Activated CD8-positive, alpha-beta T cell treated with anti-CD3 and anti-CD28 coated beads, Interleukin-2, amount 10 ng/mL, durations not matched to agents 7 days and 5 days (primary cell): ENCODE measurements at regions not wholly inside any gene's neighbourhood (a gene's known extent, or its start where the extent isn't known, plus 50 kb on each side); places are given as distances from the start of the nearest gene placed in this dataset.
A peak's percentile ranks its signal among the peaks of the same experiment; 100 is the strongest.

Source experiments
- ATAC-seq: fragments of 150-1000 bp; cut with Tn5 transposase; one replicate; pipeline ENCODE4 v1.10.0; 2021; ENCODE audit warnings: moderate library complexity
- CTCF ChIA-PET: fragments of 350-600 bp; sonication (Branson Sonifier 250); formaldehyde crosslinking; loops from one replicate; lab custom pipeline; 2021; ENCODE audit warnings: antibody characterized with exemption; lab: Charles Lee
- POLR2A ChIA-PET: fragments of 350-600 bp; sonication (Branson Sonifier 250); formaldehyde crosslinking; loops from one replicate; lab custom pipeline; 2021; ENCODE audit warnings: antibody characterized with exemption; lab: Charles Lee
- DNase-seq: peaks from one replicate; pipeline ENCODE4 v3.0.0-alpha.2; 2020
- H3K27ac Mint-ChIP-seq: one replicate; pipeline ENCODE4 v1.8.0; 2021; ENCODE audit warnings: mild to moderate bottlenecking, mixed read lengths
- H3K27me3 Mint-ChIP-seq: one replicate; pipeline ENCODE4 v1.8.0; 2021; ENCODE audit warnings: low read depth, mixed read lengths
- H3K36me3 Mint-ChIP-seq: one replicate; pipeline ENCODE4 v1.8.0; 2021; ENCODE audit warnings: low read depth, mixed read lengths
- H3K4me1 Mint-ChIP-seq: one replicate; pipeline ENCODE4 v1.8.0; 2021; ENCODE audit warnings: low read depth, mixed read lengths
- H3K4me3 Mint-ChIP-seq: one replicate; pipeline ENCODE4 v1.8.0; 2021; ENCODE audit warnings: mild to moderate bottlenecking, mixed read lengths
- H3K9me3 Mint-ChIP-seq: one replicate; pipeline ENCODE4 v1.8.0; 2022; ENCODE audit warnings: mixed read lengths; ENCODE audit not compliant: insufficient read depth

DNA sequence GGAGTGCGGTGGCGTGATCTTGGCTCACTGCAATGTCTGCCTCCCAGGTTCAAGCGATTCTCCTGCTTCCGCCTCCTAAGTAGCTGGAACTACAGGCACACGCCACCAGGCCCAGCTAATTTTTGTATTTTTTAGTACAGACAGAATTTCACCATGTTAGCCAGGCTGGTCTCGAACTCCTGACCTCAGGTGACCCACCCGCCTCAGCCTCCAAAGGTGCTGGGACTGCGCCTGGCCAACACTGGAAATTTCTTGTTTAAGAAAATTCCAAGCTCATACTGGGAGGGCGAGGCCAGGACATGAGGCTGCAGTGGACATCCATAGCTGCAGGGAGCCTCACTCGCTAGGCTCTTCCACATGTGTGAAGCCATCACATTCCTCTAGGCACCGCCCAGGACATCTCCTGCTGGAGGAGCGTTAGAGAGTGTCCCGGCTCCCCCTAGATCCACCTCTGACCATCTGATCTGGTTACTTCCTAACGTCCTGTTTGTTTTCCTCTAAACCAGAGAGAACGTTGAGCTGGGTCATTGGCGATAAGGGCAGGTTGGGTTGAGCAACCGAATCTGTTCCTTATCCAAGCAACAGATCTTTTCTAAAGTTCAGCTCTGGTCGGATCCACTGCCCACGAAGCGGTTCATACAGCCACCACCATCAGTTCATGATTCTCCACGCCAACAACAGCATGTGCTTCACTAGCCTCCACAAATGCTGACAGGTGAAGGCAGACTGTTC, 108.2 kb upstream of the MED13L start:
- Mint-ChIP-seq H3K4me3 (no peak overlapping the region), H3K4me1 (peaks cover 10% of the 10 kb centered on the region), H3K9me3 (no peaks in the 10 kb centered on the region), H3K36me3 (no peaks in the 10 kb centered on the region), H3K27ac (no peak overlapping the region), H3K27me3 (peaks cover 9% of the 10 kb centered on the region)
- ATAC-seq: no peak
- ChIA-PET POLR2A (no interaction called here), CTCF (no interaction called here)
- DNase-seq: no peak

DNA sequence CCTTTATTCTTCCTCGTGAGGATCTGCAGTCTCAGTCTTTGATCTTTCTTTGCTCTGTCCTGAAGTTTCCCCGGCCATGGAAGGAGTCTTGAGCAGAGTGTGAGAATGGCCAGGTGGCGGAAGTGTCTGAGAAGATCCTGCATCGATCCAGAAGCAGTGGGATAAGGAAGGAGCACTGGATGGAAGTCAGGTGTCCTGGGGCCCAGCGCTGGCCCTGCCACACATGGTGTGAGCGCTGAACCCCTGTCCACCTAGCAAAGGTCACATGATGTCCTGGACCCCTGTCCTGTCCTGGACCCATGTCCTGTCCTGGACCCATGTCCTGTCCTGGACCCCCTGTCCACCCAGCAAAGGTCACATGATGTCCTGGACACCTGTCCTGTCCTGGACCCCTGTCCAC, 111.8 kb upstream of the MED13L start:
- no peaks in the 10 kb centered on the region for H3K9me3 Mint-ChIP-seq
- ChIA-PET POLR2A (no interaction called here), CTCF (no interaction called here)
- H3K27me3 Mint-ChIP-seq: peaks cover 3% of the 10 kb centered on the region
- no peak overlapping the region for H3K4me3 Mint-ChIP-seq
- H3K4me1 Mint-ChIP-seq: peaks cover 23% of the 10 kb centered on the region
- DNase-seq (no peak), ATAC-seq (no peak)
- H3K27ac Mint-ChIP-seq: no peak overlapping the region
- no peaks in the 10 kb centered on the region for H3K36me3 Mint-ChIP-seq

DNA sequence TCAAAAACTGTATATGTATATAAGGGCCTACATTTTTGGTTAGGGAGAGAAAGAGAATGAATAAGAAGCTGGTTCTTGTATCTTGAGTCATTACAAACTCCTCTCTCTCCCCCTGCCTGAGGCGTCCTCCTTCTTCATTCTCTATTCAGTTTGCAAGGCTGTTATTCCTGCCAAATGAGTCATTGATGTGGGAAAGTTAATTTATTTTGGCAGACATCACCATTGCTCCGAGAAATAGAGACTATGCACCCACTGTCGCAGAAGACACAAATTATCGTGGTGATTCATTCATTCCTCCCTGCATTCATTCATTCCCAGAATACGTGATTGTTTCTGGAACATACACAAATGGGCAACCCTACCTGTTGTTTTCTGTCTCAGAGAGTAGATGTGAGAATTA, 112.5 kb upstream of the MED13L start:
- POLR2A ChIA-PET: no interaction called here
- Mint-ChIP-seq H3K4me1 (peaks cover 22% of the 10 kb centered on the region), H3K9me3 (no peaks in the 10 kb centered on the region), H3K27me3 (peaks cover 3% of the 10 kb centered on the region), H3K4me3 (no peak overlapping the region), H3K27ac (no peak overlapping the region), H3K36me3 (no peaks in the 10 kb centered on the region)
- ATAC-seq (no peak), DNase-seq (no peak)
- CTCF ChIA-PET: no interaction called here

DNA sequence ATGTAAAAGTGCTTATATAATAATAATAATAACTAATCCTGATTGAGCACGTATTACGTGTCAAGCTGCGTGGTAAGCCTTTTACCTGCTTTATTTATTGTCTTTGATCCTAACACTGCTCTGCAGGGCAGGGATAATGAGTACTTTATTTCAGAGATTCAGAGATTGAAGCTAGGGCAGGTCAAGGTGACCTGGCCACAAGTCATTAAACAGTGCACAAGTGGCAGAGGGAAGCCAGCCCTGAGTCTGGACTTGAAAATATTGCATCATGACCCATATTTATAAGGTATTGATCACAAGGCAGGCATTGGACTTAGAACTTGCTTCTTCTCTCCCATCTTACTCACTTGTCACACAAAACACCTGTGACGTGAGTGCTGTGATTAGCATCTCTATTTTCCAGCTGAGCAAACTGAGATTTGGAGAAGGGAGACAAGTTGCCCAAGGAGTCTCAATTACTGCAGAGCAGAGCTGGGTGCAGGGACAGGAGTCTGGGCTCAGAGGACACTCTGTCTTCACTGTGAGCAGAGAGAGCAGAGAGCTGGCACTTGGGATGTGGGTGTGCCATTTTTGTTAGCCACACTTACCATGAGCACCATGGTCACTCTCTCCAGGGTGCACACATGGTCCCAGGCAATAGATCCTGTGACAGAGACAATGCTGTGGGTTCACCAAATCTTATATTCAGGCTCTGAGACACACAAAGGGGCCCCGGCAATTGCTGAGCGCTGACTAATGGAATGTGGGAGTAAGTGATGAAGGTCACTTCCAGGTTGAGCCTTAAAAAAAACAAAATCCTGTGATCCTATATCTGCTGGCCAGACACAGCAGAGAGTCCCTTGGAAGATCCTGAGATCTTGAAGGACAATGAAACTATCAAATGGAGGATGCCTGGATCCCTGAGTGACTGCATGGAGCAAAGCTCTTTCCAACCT, 113.2 kb upstream of the MED13L start:
- ChIA-PET CTCF (no interaction called here), POLR2A (no interaction called here)
- Mint-ChIP-seq H3K27ac (no peak overlapping the region), H3K9me3 (no peaks in the 10 kb centered on the region), H3K27me3 (peaks cover 3% of the 10 kb centered on the region), H3K36me3 (no peaks in the 10 kb centered on the region), H3K4me1 (peaks cover 20% of the 10 kb centered on the region), H3K4me3 (no peak overlapping the region)
- ATAC-seq (no peak), DNase-seq (no peak)

DNA sequence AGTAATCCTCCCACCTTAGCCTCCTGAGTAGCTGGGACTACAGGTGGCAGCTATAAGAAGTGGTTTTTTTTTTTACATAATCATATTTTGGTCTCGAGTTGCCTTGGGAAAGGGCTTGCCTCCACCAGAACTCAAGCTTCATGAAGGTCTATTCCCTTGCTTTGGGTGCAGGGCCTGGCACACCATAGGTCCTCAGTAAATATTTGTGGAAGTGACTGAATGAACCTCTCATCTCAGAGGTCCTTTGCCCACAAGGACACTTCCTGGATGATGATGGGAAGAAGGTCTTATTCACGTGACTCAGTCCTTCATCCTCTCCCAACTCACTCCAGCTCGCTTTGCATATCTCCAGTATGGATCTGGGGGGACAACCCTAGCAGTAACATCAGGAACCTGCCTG, 114.0 kb upstream of the MED13L start:
- peaks cover 3% of the 10 kb centered on the region for H3K27me3 Mint-ChIP-seq
- H3K4me3 Mint-ChIP-seq: no peak overlapping the region
- DNase-seq: no peak
- H3K9me3 Mint-ChIP-seq: no peaks in the 10 kb centered on the region
- ATAC-seq: no peak
- ChIA-PET POLR2A (no interaction called here), CTCF (no interaction called here)
- H3K27ac Mint-ChIP-seq: no peak overlapping the region
- H3K36me3 Mint-ChIP-seq: no peaks in the 10 kb centered on the region
- H3K4me1 Mint-ChIP-seq: peaks cover 18% of the 10 kb centered on the region

DNA sequence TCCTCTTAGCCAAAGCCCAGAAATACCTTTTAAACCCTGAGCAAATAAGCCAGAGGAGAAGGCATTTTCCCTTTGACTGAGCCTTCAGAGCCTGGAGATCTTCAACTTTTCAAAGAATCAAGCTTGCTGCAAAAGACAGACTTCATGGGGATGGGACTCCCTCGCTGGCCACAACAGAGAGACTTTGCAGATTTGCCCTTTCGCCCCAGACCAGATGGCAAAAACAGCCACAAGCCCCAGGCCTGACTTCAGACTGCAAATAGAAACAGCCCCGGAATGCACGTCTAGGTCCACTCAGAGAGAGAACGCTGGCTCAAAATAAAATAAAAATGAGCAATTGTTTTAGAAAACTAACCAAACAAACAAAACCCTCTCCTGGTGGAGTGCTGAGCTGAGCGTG, 114.6 kb upstream of the MED13L start:
- no peak for DNase-seq
- CTCF ChIA-PET: no interaction called here
- H3K27ac Mint-ChIP-seq: no peak overlapping the region
- H3K4me3 Mint-ChIP-seq: no peak overlapping the region
- POLR2A ChIA-PET: no interaction called here
- ATAC-seq: no peak
- no peaks in the 10 kb centered on the region for H3K9me3 Mint-ChIP-seq
- no peaks in the 10 kb centered on the region for H3K36me3 Mint-ChIP-seq
- peaks cover 3% of the 10 kb centered on the region for H3K27me3 Mint-ChIP-seq
- peaks cover 18% of the 10 kb centered on the region for H3K4me1 Mint-ChIP-seq

DNA sequence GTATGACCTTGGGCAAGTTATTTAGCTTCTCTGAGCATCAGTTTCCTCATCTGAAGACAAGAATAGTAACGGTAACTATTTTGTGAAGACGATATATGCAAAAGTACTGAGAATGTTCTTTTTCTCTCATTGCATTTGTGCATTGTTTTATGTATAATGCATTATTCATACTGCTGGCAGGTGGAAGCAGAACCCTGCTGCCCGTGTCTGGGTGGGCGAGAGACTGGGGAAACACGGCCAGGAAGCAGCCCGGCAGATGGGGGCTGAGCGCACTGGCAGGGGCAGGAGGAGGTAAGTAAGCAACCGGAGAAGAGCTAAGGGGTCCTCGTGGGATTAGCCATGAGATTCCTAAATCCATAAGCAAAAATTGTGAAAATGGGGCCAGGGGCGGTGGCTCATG, 115.8 kb upstream of the MED13L start:
- DNase-seq (no peak), ATAC-seq (no peak)
- Mint-ChIP-seq H3K36me3 (no peaks in the 10 kb centered on the region), H3K4me3 (peak overlapping the region; percentile 15), H3K27me3 (peaks cover under 1% of the 10 kb centered on the region), H3K4me1 (peaks cover 18% of the 10 kb centered on the region), H3K9me3 (peaks cover 7% of the 10 kb centered on the region), H3K27ac (peak overlapping the region; percentile 75)
- ChIA-PET CTCF (no interaction called here), POLR2A (no interaction called here)

- CTCF ChIA-PET: no interaction called here
Measured at GRCh38 chr12:116393859-116394650, 116.6 kb upstream of the MED13L start.

GRCh38 chr12:116395396-116395795, 117.9 kb upstream of the MED13L start:
- Mint-ChIP-seq H3K27me3 (peaks cover 2% of the 10 kb centered on the region), H3K9me3 (peaks cover 13% of the 10 kb centered on the region), H3K27ac (no peak overlapping the region), H3K36me3 (peaks cover 4% of the 10 kb centered on the region), H3K4me3 (no peak overlapping the region), H3K4me1 (peaks cover 18% of the 10 kb centered on the region)
- ChIA-PET POLR2A (interaction anchor here (0.5 kb wide), 1 partner anchor 1323 kb away, joined by 3 read pairs; no protein-coding TSS in a partner anchor), CTCF (no interaction called here)
- no peak for ATAC-seq
- DNase-seq: no peak

More at GRCh38 chr12:116393859-116394650, 116.6 kb upstream of the MED13L start:
- POLR2A ChIA-PET: no interaction called here
- H3K27me3 Mint-ChIP-seq: peaks cover under 1% of the 10 kb centered on the region
- H3K9me3 Mint-ChIP-seq: peaks cover 13% of the 10 kb centered on the region
- DNase-seq (peak; percentile 43), ATAC-seq (peak; percentile 63)
- peaks cover 18% of the 10 kb centered on the region for H3K4me1 Mint-ChIP-seq
- peak overlapping the region; percentile 71 for H3K27ac Mint-ChIP-seq
- H3K4me3 Mint-ChIP-seq: peak overlapping the region; percentile 9
- peaks cover 4% of the 10 kb centered on the region for H3K36me3 Mint-ChIP-seq

DNA sequence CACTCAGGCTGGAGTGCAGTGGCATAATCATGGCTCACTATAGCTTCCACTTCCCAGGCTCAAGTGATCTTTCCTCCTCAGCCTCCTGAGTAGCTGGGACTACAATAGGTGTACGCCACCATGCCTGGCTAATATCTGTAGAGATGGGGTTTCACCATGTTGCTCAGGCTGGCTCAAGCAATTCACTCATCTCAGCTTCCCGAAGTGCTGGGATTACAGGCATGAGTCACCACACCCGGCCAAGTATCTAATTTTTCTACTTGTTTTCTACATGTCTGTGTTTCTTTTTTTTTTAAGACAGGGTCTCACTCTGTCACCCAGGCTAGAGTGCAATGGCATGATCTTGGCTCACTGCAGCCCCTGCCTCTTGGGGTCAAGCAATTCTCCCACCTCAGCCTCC, 119.7 kb upstream of the MED13L start:
- Mint-ChIP-seq H3K4me3 (no peak overlapping the region), H3K27me3 (peaks cover 4% of the 10 kb centered on the region), H3K9me3 (peaks cover 26% of the 10 kb centered on the region), H3K27ac (no peak overlapping the region), H3K36me3 (peaks cover 9% of the 10 kb centered on the region), H3K4me1 (peaks cover 21% of the 10 kb centered on the region)
- ChIA-PET CTCF (no interaction called here), POLR2A (no interaction called here)
- DNase-seq (no peak), ATAC-seq (no peak)

- H3K4me1 Mint-ChIP-seq: peaks cover 16% of the 10 kb centered on the region
- H3K9me3 Mint-ChIP-seq: peaks cover 26% of the 10 kb centered on the region
- peaks cover 4% of the 10 kb centered on the region for H3K27me3 Mint-ChIP-seq
- peaks cover 9% of the 10 kb centered on the region for H3K36me3 Mint-ChIP-seq
- DNase-seq (no peak), ATAC-seq (no peak)
- POLR2A ChIA-PET: no interaction called here
- H3K27ac Mint-ChIP-seq: no peak overlapping the region
- CTCF ChIA-PET: no interaction called here
- no peak overlapping the region for H3K4me3 Mint-ChIP-seq
Measured at GRCh38 chr12:116398193-116398592, 120.7 kb upstream of the MED13L start.
